AG10803 (cell line): ENCODE measurements at regions not wholly inside any gene's neighbourhood (a gene's known extent, or its start where the extent isn't known, plus 50 kb on each side); places are given as distances from the start of the nearest gene placed in this dataset.

ENCODE experiments used
- DNase-seq: peaks from one replicate; pipeline ENCODE4 v3.0.0; 2010; ENCODE audit warnings: low read depth
- H3K4me3 ChIP-seq: 2 replicates; pipeline ENCODE4 v1.5.1; 2011; ENCODE audit warnings: mild to moderate bottlenecking, low read length, control low read depth
- CTCF ChIP-seq: conservative IDR thresholded peaks from 2 replicates; pipeline ENCODE4 v1.5.1; 2011; ENCODE audit warnings: mild to moderate bottlenecking, low read length, control low read depth, inconsistent platforms

DNA sequence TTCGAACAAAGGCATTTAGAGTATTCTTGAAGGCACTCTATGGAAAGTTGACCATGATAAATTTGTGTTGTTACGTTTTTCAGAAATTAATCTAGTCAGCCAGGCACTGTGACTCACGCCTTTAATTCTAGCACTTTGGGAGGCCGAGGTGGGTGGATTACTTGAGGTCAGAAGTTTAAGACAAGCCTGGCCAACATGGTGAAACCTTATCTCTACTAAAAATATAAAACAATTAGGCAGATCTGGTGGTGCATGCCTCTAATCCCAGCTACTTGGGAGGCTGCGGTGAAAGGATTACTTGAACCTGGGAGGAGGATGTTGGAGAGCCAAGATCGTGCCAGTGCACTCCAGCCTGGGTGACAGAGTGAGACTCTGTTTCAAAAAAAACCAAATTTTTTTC, 130.6 kb upstream of the BRINP3 start:
- no peak overlapping the region for H3K4me3 ChIP-seq
- TF ChIP-seq CTCF, result no peak
- no peak for DNase-seq

- H3K4me3 ChIP-seq, result no peak overlapping the region
- TF ChIP-seq CTCF, result no peak
- DNase-seq, result no peak
Measured at GRCh38 chr1:190615818-190616217, 138.2 kb upstream of the BRINP3 start.

DNA sequence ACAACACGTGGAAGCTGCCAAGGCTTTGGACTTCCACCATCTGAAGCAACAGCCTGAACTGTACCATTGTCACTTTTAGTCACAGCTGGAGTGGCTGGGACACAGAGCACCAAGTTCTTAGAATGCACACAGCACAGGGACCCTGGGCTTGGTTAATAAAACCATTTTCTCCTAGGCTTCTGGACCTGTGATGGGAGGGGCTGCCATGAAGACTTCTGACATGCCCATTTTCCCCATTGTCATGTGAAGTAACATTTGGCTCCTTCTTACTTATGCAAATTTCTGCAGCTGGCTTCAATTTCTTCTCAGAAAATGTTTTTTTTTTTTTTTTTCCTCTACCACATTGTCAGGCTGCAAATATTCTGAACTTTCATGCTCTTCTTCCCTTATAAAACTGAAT, 138.6 kb upstream of the BRINP3 start:
- no peak overlapping the region for H3K4me3 ChIP-seq
- no peak for TF ChIP-seq CTCF
- no peak for DNase-seq

DNA sequence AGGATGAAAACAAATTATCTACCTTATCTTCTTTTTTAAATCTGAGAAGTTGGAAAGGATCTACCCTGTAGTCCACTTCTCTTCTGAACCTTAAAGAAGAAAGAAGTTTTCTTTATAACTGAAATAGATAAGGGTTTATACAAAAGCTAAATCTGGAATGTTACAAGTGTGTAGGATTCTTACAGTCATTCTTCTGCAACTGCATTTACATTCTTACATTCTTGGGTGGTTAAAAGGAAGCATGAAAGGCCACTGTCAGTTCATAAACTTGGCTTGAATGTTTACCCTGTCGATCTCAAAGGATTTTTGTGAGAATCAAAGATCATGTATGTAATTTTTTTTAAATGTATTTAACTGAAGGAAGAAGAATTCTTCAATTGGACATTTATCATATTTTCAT, 142.1 kb upstream of the BRINP3 start:
- no peak overlapping the region for H3K4me3 ChIP-seq
- no peak for DNase-seq
- no peak for TF ChIP-seq CTCF

GRCh38 chr1:190633488-190633887, 155.8 kb upstream of the BRINP3 start:
- H3K4me3 ChIP-seq, result no peak overlapping the region
- no peak for TF ChIP-seq CTCF
- no peak for DNase-seq

GRCh38 chr1:190634134-190634533, 156.5 kb upstream of the BRINP3 start:
- no peak for DNase-seq
- no peak for TF ChIP-seq CTCF
- H3K4me3 ChIP-seq, result no peak overlapping the region

DNA sequence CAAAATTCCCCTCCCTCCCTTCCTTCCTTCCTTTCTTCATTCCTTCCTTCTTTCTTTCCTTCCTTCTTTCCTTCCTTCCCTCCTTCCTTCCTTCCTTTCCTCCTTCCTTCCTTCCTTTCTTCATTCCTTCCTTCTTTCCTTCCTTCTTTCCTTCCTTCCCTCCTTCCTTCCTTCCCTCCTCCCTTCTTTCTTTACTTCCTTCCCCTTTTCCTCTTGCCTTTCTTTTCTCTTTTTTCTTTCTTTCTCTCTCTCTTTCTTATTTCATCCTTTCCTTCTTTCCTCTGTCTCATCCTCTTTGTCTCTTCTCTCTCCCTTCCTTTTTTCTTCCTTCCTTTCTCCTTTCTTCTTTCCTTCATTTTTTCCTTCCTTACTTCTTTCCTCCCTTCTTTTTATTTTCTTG, 171.9 kb upstream of the BRINP3 start:
- H3K4me3 ChIP-seq, result no peak overlapping the region
- no peak for TF ChIP-seq CTCF
- no peak for DNase-seq
